ENCODE measurements at regions not wholly inside any gene's neighbourhood (a gene's known extent, or its start where the extent isn't known, plus 50 kb on each side); places are given as distances from the start of the nearest gene placed in this dataset.

DNA sequence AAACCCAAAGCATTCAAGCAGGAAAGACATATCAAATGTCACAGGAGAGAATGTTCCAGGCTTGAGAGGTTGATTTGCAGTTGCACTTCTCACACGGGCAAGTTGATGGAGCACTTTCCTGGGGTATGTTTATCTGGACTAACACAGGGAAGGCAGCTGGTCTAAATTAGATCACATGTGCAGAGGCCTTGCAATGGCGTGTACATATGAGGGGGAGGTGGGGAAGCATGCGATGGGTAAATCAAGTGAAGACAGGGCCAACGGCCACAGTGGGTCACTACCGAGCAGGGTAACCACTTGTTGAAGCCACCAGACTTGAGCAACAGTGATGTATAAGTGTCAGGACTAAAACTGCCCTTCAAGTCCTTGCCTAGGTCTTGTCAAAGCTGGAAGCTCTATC is 156.6 kb upstream of the MAF start:
- no peak for ATAC-seq
- TF ChIP-seq, protein P1, sequence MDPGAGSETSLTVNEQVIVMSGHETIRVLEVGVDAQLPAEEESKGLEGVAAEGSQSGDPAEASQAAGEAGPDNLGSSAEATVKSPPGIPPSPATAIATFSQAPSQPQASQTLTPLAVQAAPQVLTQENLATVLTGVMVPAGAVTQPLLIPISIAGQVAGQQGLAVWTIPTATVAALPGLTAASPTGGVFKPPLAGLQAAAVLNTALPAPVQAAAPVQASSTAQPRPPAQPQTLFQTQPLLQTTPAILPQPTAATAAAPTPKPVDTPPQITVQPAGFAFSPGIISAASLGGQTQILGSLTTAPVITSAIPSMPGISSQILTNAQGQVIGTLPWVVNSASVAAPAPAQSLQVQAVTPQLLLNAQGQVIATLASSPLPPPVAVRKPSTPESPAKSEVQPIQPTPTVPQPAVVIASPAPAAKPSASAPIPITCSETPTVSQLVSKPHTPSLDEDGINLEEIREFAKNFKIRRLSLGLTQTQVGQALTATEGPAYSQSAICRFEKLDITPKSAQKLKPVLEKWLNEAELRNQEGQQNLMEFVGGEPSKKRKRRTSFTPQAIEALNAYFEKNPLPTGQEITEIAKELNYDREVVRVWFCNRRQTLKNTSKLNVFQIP (CRISPR knock-in tag; IDR thresholded peaks at IDR 0.05; ENCODE audit: borderline replicate concordance, low read depth) = no peak
- TF ChIP-seq ISL1 (CRISPR knock-in tag; IDR thresholded peaks at IDR 0.05) (no peak), PPARA (CRISPR knock-in tag; IDR thresholded peaks at IDR 0.05; ENCODE audit: borderline replicate concordance) (no peak), ZNF565 (CRISPR knock-in tag; conservative IDR thresholded peaks at IDR 0.05; ENCODE audit: low read depth) (no peak), OSR1 (CRISPR knock-in tag; IDR thresholded peaks at IDR 0.05) (no peak), GLIS3 (CRISPR knock-in tag; IDR thresholded peaks at IDR 0.05) (no peak), TSHZ2 (CRISPR knock-in tag; IDR thresholded peaks at IDR 0.05) (no peak), ARNTL (CRISPR knock-in tag; IDR thresholded peaks at IDR 0.05; ENCODE audit: borderline replicate concordance, low read depth) (no peak), ZFP3 (CRISPR knock-in tag; IDR thresholded peaks at IDR 0.05) (no peak), CSDC2 (CRISPR knock-in tag; IDR thresholded peaks at IDR 0.05) (no peak)

DNA sequence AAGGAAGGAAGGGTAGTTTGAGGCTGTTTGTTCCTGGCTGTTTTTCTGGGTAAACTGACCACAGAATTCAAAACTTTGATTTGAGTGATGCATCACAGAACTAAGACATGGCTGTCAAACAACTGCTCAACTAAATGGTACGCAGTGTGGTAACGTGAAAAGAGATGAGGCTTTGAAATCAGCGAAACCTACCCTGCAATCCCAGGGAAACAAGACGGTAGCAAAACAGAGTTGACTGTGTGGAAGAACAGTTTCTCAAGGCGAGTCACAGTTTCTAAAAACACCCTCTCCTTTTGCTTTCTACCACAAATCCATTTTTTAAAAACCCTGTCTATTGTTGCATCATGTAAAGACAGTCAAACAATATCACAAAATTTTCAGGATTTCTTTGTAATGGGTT is 156.0 kb upstream of the MAF start:
- no peak for TF ChIP-seq PPARA (CRISPR knock-in tag; IDR thresholded peaks at IDR 0.05; ENCODE audit: borderline replicate concordance)
- no peak for TF ChIP-seq CSDC2 (CRISPR knock-in tag; IDR thresholded peaks at IDR 0.05)
- TF ChIP-seq, protein P1 (CRISPR knock-in tag; IDR thresholded peaks at IDR 0.05; ENCODE audit: borderline replicate concordance, low read depth) = no peak
- TF ChIP-seq GLIS3 (CRISPR knock-in tag; IDR thresholded peaks at IDR 0.05) = no peak
- no peak for TF ChIP-seq ZNF70 (CRISPR knock-in tag; IDR thresholded peaks at IDR 0.05)
- TF ChIP-seq CREB5 (CRISPR knock-in tag; IDR thresholded peaks at IDR 0.05; ENCODE audit: low read depth) = no peak
- no peak for TF ChIP-seq ISL1 (CRISPR knock-in tag; IDR thresholded peaks at IDR 0.05)
- TF ChIP-seq BACH2 (CRISPR knock-in tag; IDR thresholded peaks at IDR 0.05; ENCODE audit: borderline replicate concordance) = no peak
- no peak for ATAC-seq

- ATAC-seq = no peak
- no peak for TF ChIP-seq OSR1 (CRISPR knock-in tag; IDR thresholded peaks at IDR 0.05)
- no peak for TF ChIP-seq TCF4 (CRISPR knock-in tag; IDR thresholded peaks at IDR 0.05; ENCODE audit: borderline replicate concordance)
- no peak for TF ChIP-seq RARB (CRISPR knock-in tag; IDR thresholded peaks at IDR 0.05)
- TF ChIP-seq BACH2 (CRISPR knock-in tag; IDR thresholded peaks at IDR 0.05; ENCODE audit: borderline replicate concordance) = no peak
- no peak for TF ChIP-seq ZC3H10 (CRISPR knock-in tag; IDR thresholded peaks at IDR 0.05)
- TF ChIP-seq CSDC2 (CRISPR knock-in tag; IDR thresholded peaks at IDR 0.05) = no peak
These were observed 154.0 kb upstream of the MAF start for GRCh38 chr16:79754501-79754900.

GRCh38 chr16:79754081-79754480 is 153.5 kb upstream of the MAF start:
- no peak for ATAC-seq
- TF ChIP-seq BACH2 (CRISPR knock-in tag; IDR thresholded peaks at IDR 0.05; ENCODE audit: borderline replicate concordance) = no peak
- no peak for TF ChIP-seq CSRNP3 (CRISPR knock-in tag; IDR thresholded peaks at IDR 0.05)
- no peak for TF ChIP-seq TOX (CRISPR knock-in tag; IDR thresholded peaks at IDR 0.05; ENCODE audit: borderline replicate concordance)
- TF ChIP-seq, protein P1 (CRISPR knock-in tag; IDR thresholded peaks at IDR 0.05; ENCODE audit: borderline replicate concordance, low read depth) = no peak
- no peak for TF ChIP-seq ISL1 (CRISPR knock-in tag; IDR thresholded peaks at IDR 0.05)
- TF ChIP-seq RARB (CRISPR knock-in tag; IDR thresholded peaks at IDR 0.05) = no peak
- TF ChIP-seq ZNF565 (CRISPR knock-in tag; conservative IDR thresholded peaks at IDR 0.05; ENCODE audit: low read depth) = no peak
- no peak for TF ChIP-seq ZNF8 (CRISPR knock-in tag; IDR thresholded peaks at IDR 0.05)
- TF ChIP-seq ZFP30 (CRISPR knock-in tag; IDR thresholded peaks at IDR 0.05) = no peak
- TF ChIP-seq SNAI2 (CRISPR knock-in tag; IDR thresholded peaks at IDR 0.05) = no peak
- no peak for TF ChIP-seq GLIS3 (CRISPR knock-in tag; IDR thresholded peaks at IDR 0.05)
- TF ChIP-seq PATZ1 (CRISPR knock-in tag; IDR thresholded peaks at IDR 0.05; ENCODE audit: borderline replicate concordance) = no peak
